Vagina (tissue), 2 donors: ENCODE measurements at regions not wholly inside any gene's neighbourhood (a gene's known extent, or its start where the extent isn't known, plus 50 kb on each side); places are given as distances from the start of the nearest gene placed in this dataset.
A peak's percentile ranks its signal among the peaks of the same experiment; 100 is the strongest.

Source experiments
- DNase-seq, 2 donors: peaks; one replicate each; pipeline ENCODE4 v3.0.0-alpha.2; 2017; ENCODE audit errors: extremely low spot score in 2 of 2
- H3K27ac ChIP-seq: fragments of 200-600 bp; sonication (generic); one replicate; pipeline ENCODE4 v1.5.1; 2019
- H3K27me3 ChIP-seq: fragments of 200-600 bp; sonication (generic); one replicate; pipeline ENCODE4 v1.5.1; 2019
- H3K36me3 ChIP-seq, 2 donors: fragments of 200-600 bp; sonication (generic); one replicate each; pipeline ENCODE4 v1.5.1; 2017 to 2019
- H3K4me1 ChIP-seq: fragments of 200-600 bp; sonication (generic); one replicate; pipeline ENCODE4 v1.5.1; 2019
- H3K4me3 ChIP-seq, 2 donors: fragments of 200-600 bp; sonication (generic); 1 replicate in 1 of 2; 2 replicates in 1 of 2; pipeline ENCODE4 v1.5.1; 2016 to 2019
- H3K9me3 ChIP-seq: fragments of 200-600 bp; sonication (generic); one replicate; pipeline ENCODE4 v1.5.1; 2019
- POLR2A ChIP-seq, 2 donors: fragments of 450-650 bp; IDR thresholded peaks; one replicate each; pipeline ENCODE4 v1.6.1; 2017; ENCODE audit warnings: antibody characterized with exemption in 2 of 2, mild to moderate bottlenecking in 2 of 2, moderate library complexity in 2 of 2
- POLR2AphosphoS5 ChIP-seq, 2 donors: sonication (generic); formaldehyde crosslinking; IDR thresholded peaks; one replicate each; pipeline ENCODE4 v1.9.0; 2017; ENCODE audit warnings: antibody characterized with exemption in 2 of 2, mild to moderate bottlenecking in 2 of 2, low read depth in 1 of 2; ENCODE audit not compliant: insufficient read depth in 1 of 2
- intact Hi-C: fragments of 100-400 bp; cut with DNase I; formaldehyde crosslinking; loops from one replicate; pipeline ENCODE4 v1.15.1; 2023
- TF ChIP-seq, protein P1 (sequence below), 3 experiments: fragments of 450-650 bp in 2 of 3; fragments of 200-600 bp in 1 of 3; sonication (generic) in 1 of 3; IDR thresholded peaks; one replicate each; pipeline ENCODE4 v1.5.1; 2017 to 2019; ENCODE audit warnings: antibody characterized with exemption in 3 of 3, mild to moderate bottlenecking in 2 of 3, moderate library complexity in 2 of 3

DNA sequence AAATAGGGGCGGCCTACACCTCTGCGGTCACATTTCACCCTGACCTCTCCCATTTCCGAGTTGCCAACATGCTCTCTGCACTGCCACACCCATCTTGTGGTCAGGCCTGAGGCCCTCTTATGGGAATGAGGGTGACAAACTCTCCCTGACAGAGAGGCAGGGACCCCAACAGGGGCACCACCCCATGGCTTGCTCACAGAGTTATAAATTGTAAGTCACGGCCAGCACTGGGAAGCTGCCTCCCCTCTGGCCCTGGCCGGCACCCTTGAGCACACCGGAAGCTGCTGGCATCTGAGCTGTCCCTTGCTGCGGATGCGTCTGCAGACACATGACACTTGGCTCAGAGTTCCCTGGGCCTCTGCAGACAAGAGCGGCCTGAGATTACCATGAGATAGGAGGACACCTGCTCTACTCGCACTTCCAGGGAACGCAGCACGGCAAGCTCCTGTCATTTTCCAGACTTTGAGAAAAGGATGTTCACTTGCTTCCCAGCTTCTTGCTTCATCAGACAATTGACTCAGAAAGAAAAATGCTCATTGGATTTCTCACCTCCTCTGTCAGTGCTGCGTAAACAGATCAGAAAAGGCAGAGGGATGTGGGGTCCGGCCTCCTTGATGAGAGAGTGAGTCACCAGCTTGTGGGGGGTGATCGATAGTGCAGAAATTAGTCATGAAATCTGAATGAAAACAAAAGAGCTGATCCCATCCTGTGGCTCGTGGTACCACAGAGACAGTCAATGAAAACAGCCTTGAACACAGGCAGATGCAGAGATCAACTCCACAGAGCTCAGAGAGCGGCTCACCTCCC lies 269.8 kb downstream of the SYK start:
- no peaks in the 10 kb centered on the region for H3K9me3 ChIP-seq
- intact Hi-C loops, result no loop called here
- no peaks in the 10 kb centered on the region for H3K36me3 ChIP-seq
- TF ChIP-seq POLR2AphosphoS5 (IDR thresholded peaks at IDR 0.05; ENCODE audit: insufficient read depth in 1 of 2, low read depth in 1 of 2) (no peak), POLR2A (IDR thresholded peaks at IDR 0.05) (no peak)
- TF ChIP-seq, protein P1, sequence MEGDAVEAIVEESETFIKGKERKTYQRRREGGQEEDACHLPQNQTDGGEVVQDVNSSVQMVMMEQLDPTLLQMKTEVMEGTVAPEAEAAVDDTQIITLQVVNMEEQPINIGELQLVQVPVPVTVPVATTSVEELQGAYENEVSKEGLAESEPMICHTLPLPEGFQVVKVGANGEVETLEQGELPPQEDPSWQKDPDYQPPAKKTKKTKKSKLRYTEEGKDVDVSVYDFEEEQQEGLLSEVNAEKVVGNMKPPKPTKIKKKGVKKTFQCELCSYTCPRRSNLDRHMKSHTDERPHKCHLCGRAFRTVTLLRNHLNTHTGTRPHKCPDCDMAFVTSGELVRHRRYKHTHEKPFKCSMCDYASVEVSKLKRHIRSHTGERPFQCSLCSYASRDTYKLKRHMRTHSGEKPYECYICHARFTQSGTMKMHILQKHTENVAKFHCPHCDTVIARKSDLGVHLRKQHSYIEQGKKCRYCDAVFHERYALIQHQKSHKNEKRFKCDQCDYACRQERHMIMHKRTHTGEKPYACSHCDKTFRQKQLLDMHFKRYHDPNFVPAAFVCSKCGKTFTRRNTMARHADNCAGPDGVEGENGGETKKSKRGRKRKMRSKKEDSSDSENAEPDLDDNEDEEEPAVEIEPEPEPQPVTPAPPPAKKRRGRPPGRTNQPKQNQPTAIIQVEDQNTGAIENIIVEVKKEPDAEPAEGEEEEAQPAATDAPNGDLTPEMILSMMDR (IDR thresholded peaks at IDR 0.05), result no peak
- peak overlapping the region; percentile 10 for H3K27ac ChIP-seq
- H3K4me1 ChIP-seq, result peaks cover 20% of the 10 kb centered on the region
- peak in 1 of 2 donors; percentile 84 for DNase-seq
- no peaks in the 10 kb centered on the region for H3K27me3 ChIP-seq
- H3K4me3 ChIP-seq, result no peak overlapping the region

DNA sequence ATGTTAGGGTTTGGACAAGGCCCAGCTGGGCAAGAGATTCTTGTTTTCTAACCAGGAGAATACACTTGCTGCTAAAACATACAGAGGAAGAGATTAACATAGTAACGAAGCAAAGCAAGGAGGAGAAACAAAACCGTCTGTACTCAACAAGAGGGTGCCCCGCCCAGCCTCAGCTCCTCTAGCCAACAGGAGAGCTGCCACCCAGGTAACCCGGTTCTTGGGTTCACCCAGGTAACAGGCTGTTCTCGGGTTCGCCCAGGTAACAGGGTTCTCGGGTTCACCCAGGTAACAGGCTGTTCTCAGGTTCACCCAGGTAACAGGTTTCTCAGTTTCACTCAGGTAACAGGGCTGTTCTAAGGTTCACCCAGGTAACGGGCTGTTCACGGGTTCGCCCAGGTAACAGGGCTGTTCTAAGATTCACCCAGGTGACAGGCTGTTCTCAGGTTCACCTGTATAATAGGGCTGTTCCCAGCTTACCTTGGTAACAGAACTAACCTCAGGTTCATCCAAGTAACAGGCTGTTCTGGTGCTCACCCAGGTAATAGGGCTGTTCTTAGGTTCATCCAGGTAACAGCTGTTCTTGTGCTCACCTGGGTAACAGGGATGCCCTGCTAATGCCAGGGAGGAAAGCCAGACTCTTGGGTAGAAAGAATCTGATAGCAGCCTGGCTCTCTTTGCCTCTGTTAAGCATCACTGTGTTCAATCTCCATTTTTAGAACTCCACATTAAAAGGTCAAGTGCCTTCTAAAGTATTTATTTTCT lies 271.6 kb downstream of the SYK start:
- no peaks in the 10 kb centered on the region for H3K27me3 ChIP-seq
- no peaks in the 10 kb centered on the region for H3K36me3 ChIP-seq
- DNase-seq, result peak; percentile 85 to 87
- H3K4me3 ChIP-seq, result no peak overlapping the region
- H3K9me3 ChIP-seq, result no peaks in the 10 kb centered on the region
- no peak overlapping the region for H3K27ac ChIP-seq
- peaks cover 30% of the 10 kb centered on the region for H3K4me1 ChIP-seq
- TF ChIP-seq POLR2A (IDR thresholded peaks at IDR 0.05) (no peak), POLR2AphosphoS5 (IDR thresholded peaks at IDR 0.05; ENCODE audit: insufficient read depth in 1 of 2, low read depth in 1 of 2) (no peak)
- TF ChIP-seq, protein P1 (IDR thresholded peaks at IDR 0.05), result no peak
- intact Hi-C loops, result no loop called here

DNA sequence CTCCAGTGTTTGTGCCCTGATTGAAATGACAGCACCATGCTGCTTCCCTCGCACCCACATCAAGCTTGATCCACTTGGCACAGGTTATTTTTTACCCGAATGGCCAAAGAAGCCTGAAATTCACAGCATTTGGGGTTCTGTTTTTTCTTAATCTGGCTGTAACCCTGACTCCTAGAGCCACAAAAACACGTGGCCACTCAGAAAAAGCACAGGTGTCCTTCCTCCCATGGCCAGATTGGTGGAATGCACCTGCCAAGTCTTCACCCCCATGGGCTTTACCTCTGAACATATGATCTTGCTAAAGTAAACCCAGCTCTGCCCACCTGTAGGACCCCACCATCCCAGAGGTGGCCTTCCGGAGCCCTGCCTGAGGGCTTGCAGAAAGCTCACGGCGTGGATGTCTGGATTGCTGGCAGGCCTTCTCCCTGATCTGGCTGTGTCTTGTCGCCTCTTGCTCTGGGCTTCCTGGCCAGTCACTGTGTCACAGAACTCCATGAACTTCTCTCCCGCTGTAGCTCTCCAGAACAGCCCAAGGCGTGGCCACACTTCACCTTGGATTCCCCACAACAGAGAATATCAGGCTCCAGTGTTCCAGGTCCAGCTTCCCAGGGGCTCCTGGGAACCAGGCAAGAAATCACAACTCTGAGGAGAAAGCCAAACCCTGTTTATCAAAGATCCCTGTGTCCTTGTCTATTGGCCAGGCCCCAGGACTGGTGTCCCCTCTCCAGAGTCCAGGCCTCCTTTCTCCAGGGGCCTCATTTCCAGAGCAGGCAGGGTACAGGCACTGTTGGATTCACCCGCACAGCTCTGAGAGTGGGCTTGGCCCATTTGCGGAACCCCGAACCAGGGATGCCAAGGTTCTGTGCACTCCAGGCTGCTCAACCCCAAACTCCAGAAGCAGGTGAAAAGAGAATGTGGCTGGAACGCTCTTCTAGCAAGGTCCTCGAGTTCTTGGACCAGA lies 272.5 kb downstream of the SYK start:
- intact Hi-C loops, result no loop called here
- Histone ChIP-seq H3K27me3 (no peaks in the 10 kb centered on the region), H3K4me3 (no peak overlapping the region), H3K9me3 (no peaks in the 10 kb centered on the region), H3K36me3 (no peaks in the 10 kb centered on the region), H3K4me1 (peaks cover 30% of the 10 kb centered on the region), H3K27ac (no peak overlapping the region)
- no peak for TF ChIP-seq POLR2A (IDR thresholded peaks at IDR 0.05)
- TF ChIP-seq, protein P1 (IDR thresholded peaks at IDR 0.05), result no peak
- TF ChIP-seq POLR2AphosphoS5 (IDR thresholded peaks at IDR 0.05; ENCODE audit: insufficient read depth in 1 of 2, low read depth in 1 of 2), result no peak
- peak; percentile 79 to 85 for DNase-seq

DNA sequence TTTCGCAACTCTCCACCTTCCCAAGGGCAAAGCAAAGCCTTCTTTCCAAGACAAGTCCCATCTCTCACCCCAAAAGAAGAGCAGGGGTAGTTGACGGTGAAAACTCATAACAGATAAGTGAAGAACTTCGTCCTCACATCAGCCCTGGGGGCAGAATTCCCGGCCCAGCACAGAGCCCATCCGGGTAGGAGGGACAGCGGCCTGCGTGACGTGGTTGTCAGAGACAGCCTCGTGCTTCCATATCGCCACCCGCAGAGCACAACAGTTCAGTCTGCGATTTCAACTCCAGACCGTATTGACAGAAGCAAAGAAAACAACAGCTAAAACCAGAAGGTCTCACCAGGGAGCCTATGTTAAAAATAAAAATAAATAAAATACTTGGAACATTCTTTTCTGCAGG lies 273.2 kb downstream of the SYK start:
- peak in 1 of 2 donors; percentile 49 for DNase-seq
- no peak overlapping the region for H3K4me3 ChIP-seq
- H3K27ac ChIP-seq, result no peak overlapping the region

More for the DNA sequence above, 273.2 kb downstream of the SYK start:
- Histone ChIP-seq H3K27me3 (no peaks in the 10 kb centered on the region), H3K9me3 (no peaks in the 10 kb centered on the region), H3K36me3 (no peaks in the 10 kb centered on the region), H3K4me1 (peaks cover 30% of the 10 kb centered on the region)
- TF ChIP-seq POLR2A (IDR thresholded peaks at IDR 0.05) (no peak), POLR2AphosphoS5 (IDR thresholded peaks at IDR 0.05; ENCODE audit: insufficient read depth in 1 of 2, low read depth in 1 of 2) (no peak)
- TF ChIP-seq, protein P1 (IDR thresholded peaks at IDR 0.05), result no peak
- intact Hi-C loops, result no loop called here
